ENCODE measurements at regions not wholly inside any gene's neighbourhood (a gene's known extent, or its start where the extent isn't known, plus 50 kb on each side); places are given as distances from the start of the nearest gene placed in this dataset.

- TF ChIP-seq YY1 (IDR thresholded peaks at IDR 0.05; ENCODE audit: low read depth) = no peak
- no peak for TF ChIP-seq TEAD4 (IDR thresholded peaks at IDR 0.05)
- no peak for TF ChIP-seq CREB1 (IDR thresholded peaks at IDR 0.05; ENCODE audit: low read depth)
- no peak for TF ChIP-seq EP300 (IDR thresholded peaks at IDR 0.05; ENCODE audit: borderline replicate concordance)
- TF ChIP-seq RAD21 (IDR thresholded peaks at IDR 0.05; ENCODE audit: low read depth) = peak; percentile 37
Observed at GRCh38 chr1:101506541-101507164, 269.8 kb downstream of the S1PR1 start.

- TF ChIP-seq EGR1 (IDR thresholded peaks at IDR 0.05) = no peak
- no peak for TF ChIP-seq CREB1 (IDR thresholded peaks at IDR 0.05; ENCODE audit: low read depth)
- no peak for TF ChIP-seq NFIC (IDR thresholded peaks at IDR 0.05)
- no peak for TF ChIP-seq MAX (IDR thresholded peaks at IDR 0.05)
- TF ChIP-seq RAD21 (IDR thresholded peaks at IDR 0.05; ENCODE audit: low read depth) = no peak
- no peak for TF ChIP-seq EP300 (IDR thresholded peaks at IDR 0.05; ENCODE audit: borderline replicate concordance)
- no peak for TF ChIP-seq TAF1 (IDR thresholded peaks at IDR 0.05; ENCODE audit: low read depth)
- TF ChIP-seq, protein P1, sequence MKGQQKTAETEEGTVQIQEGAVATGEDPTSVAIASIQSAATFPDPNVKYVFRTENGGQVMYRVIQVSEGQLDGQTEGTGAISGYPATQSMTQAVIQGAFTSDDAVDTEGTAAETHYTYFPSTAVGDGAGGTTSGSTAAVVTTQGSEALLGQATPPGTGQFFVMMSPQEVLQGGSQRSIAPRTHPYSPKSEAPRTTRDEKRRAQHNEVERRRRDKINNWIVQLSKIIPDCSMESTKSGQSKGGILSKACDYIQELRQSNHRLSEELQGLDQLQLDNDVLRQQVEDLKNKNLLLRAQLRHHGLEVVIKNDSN (IDR thresholded peaks at IDR 0.05) = no peak
- TF ChIP-seq YY1 (IDR thresholded peaks at IDR 0.05; ENCODE audit: low read depth) = no peak
- no peak for TF ChIP-seq CEBPB (IDR thresholded peaks at IDR 0.05)
- TF ChIP-seq ZBTB7A (IDR thresholded peaks at IDR 0.05; ENCODE audit: low read depth) = no peak
- no peak for TF ChIP-seq TEAD4 (IDR thresholded peaks at IDR 0.05)
- TF ChIP-seq TCF12 (IDR thresholded peaks at IDR 0.05; ENCODE audit: low read depth) = no peak
- no peak for TF ChIP-seq FOXM1 (IDR thresholded peaks at IDR 0.05; ENCODE audit: borderline replicate concordance, low read depth)
- TF ChIP-seq, protein P2, sequence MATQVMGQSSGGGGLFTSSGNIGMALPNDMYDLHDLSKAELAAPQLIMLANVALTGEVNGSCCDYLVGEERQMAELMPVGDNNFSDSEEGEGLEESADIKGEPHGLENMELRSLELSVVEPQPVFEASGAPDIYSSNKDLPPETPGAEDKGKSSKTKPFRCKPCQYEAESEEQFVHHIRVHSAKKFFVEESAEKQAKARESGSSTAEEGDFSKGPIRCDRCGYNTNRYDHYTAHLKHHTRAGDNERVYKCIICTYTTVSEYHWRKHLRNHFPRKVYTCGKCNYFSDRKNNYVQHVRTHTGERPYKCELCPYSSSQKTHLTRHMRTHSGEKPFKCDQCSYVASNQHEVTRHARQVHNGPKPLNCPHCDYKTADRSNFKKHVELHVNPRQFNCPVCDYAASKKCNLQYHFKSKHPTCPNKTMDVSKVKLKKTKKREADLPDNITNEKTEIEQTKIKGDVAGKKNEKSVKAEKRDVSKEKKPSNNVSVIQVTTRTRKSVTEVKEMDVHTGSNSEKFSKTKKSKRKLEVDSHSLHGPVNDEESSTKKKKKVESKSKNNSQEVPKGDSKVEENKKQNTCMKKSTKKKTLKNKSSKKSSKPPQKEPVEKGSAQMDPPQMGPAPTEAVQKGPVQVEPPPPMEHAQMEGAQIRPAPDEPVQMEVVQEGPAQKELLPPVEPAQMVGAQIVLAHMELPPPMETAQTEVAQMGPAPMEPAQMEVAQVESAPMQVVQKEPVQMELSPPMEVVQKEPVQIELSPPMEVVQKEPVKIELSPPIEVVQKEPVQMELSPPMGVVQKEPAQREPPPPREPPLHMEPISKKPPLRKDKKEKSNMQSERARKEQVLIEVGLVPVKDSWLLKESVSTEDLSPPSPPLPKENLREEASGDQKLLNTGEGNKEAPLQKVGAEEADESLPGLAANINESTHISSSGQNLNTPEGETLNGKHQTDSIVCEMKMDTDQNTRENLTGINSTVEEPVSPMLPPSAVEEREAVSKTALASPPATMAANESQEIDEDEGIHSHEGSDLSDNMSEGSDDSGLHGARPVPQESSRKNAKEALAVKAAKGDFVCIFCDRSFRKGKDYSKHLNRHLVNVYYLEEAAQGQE (IDR thresholded peaks at IDR 0.05; ENCODE audit: low read depth) = no peak
Observed at GRCh38 chr1:101507547-101507971, 270.7 kb downstream of the S1PR1 start.

GRCh38 chr1:101508913-101509312 lies 272.1 kb downstream of the S1PR1 start:
- TF ChIP-seq EP300 (IDR thresholded peaks at IDR 0.05; ENCODE audit: borderline replicate concordance) (no peak), TAF1 (IDR thresholded peaks at IDR 0.05; ENCODE audit: low read depth) (no peak), TCF12 (IDR thresholded peaks at IDR 0.05; ENCODE audit: low read depth) (no peak), TEAD4 (IDR thresholded peaks at IDR 0.05) (no peak), CREB1 (IDR thresholded peaks at IDR 0.05; ENCODE audit: low read depth) (no peak), EGR1 (IDR thresholded peaks at IDR 0.05) (no peak), MAX (IDR thresholded peaks at IDR 0.05) (no peak), CEBPB (IDR thresholded peaks at IDR 0.05) (no peak)
- TF ChIP-seq, protein P2 (IDR thresholded peaks at IDR 0.05; ENCODE audit: low read depth) = no peak
- TF ChIP-seq, protein P1 (IDR thresholded peaks at IDR 0.05) = no peak

GRCh38 chr1:101509370-101509769 lies 272.6 kb downstream of the S1PR1 start:
- TF ChIP-seq CREB1 (IDR thresholded peaks at IDR 0.05; ENCODE audit: low read depth) (no peak), EP300 (IDR thresholded peaks at IDR 0.05; ENCODE audit: borderline replicate concordance) (no peak), FOXM1 (IDR thresholded peaks at IDR 0.05; ENCODE audit: borderline replicate concordance, low read depth) (no peak), ZBTB7A (IDR thresholded peaks at IDR 0.05; ENCODE audit: low read depth) (no peak), CEBPB (IDR thresholded peaks at IDR 0.05) (no peak), TEAD4 (IDR thresholded peaks at IDR 0.05) (no peak), EGR1 (IDR thresholded peaks at IDR 0.05) (no peak), NFIC (IDR thresholded peaks at IDR 0.05) (no peak), YY1 (IDR thresholded peaks at IDR 0.05; ENCODE audit: low read depth) (no peak), TCF12 (IDR thresholded peaks at IDR 0.05; ENCODE audit: low read depth) (no peak), TAF1 (IDR thresholded peaks at IDR 0.05; ENCODE audit: low read depth) (no peak), MAX (IDR thresholded peaks at IDR 0.05) (no peak), RAD21 (IDR thresholded peaks at IDR 0.05; ENCODE audit: low read depth) (no peak)
- TF ChIP-seq, protein P2 (IDR thresholded peaks at IDR 0.05; ENCODE audit: low read depth) = no peak
- TF ChIP-seq, protein P1 (IDR thresholded peaks at IDR 0.05) = no peak

Data from Ishikawa (cell line).